Osteocyte (in vitro differentiated cells): ENCODE measurements at regions not wholly inside any gene's neighbourhood (a gene's known extent, or its start where the extent isn't known, plus 50 kb on each side); places are given as distances from the start of the nearest gene placed in this dataset.

Source experiments
- DNase-seq: peaks from one replicate; pipeline ENCODE4 v3.0.0; 2021; ENCODE audit warnings: mixed read lengths; ENCODE audit not compliant: unreplicated experiment; ENCODE audit errors: extremely low spot score
- H3K27ac Mint-ChIP-seq: one replicate; pipeline ENCODE4 v1.8.0; 2021; ENCODE audit warnings: mild to moderate bottlenecking, mixed read lengths; ENCODE audit not compliant: unreplicated experiment
- H3K27me3 Mint-ChIP-seq: one replicate; pipeline ENCODE4 v1.8.0; 2021; ENCODE audit warnings: mixed read lengths; ENCODE audit not compliant: unreplicated experiment
- H3K36me3 Mint-ChIP-seq: one replicate; pipeline ENCODE4 v1.8.0; 2021; ENCODE audit warnings: mixed read lengths; ENCODE audit not compliant: unreplicated experiment
- H3K4me1 Mint-ChIP-seq: one replicate; pipeline ENCODE4 v1.8.0; 2021; ENCODE audit warnings: mixed read lengths; ENCODE audit not compliant: unreplicated experiment
- H3K4me3 Mint-ChIP-seq: one replicate; pipeline ENCODE4 v1.8.0; 2021; ENCODE audit warnings: mild to moderate bottlenecking, moderate library complexity, mixed read lengths; ENCODE audit not compliant: unreplicated experiment
- H3K9me3 Mint-ChIP-seq: one replicate; pipeline ENCODE4 v1.8.0; 2021; ENCODE audit warnings: mixed read lengths; ENCODE audit not compliant: unreplicated experiment
- TF ChIP-seq, protein P1 (sequence below): fragments of 200-600 bp; sonication (generic); IDR thresholded peaks from 2 replicates; pipeline ENCODE4 v1.5.0; 2021; ENCODE audit warnings: antibody characterized with exemption, mild to moderate bottlenecking, moderate library complexity

DNA sequence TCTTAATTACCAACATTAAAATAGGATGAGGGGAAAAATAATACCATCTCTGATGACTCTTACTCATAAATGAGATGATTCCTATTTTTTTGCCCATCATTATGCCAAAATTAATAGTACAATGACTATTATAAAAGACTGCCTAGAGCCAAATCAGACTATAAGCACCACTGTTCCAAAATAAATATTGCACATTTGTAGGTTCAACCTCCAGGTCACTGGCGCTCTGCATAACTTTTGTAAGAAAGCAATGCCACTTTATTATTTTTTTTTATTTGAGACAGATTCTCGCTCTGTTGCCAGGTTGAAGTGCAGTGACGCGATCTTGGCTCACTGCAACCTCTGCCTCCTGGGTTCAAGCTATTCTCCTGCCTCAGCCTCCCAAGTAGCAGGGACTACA lies 142.5 kb upstream of the SP8 start:
- TF ChIP-seq, protein P1, sequence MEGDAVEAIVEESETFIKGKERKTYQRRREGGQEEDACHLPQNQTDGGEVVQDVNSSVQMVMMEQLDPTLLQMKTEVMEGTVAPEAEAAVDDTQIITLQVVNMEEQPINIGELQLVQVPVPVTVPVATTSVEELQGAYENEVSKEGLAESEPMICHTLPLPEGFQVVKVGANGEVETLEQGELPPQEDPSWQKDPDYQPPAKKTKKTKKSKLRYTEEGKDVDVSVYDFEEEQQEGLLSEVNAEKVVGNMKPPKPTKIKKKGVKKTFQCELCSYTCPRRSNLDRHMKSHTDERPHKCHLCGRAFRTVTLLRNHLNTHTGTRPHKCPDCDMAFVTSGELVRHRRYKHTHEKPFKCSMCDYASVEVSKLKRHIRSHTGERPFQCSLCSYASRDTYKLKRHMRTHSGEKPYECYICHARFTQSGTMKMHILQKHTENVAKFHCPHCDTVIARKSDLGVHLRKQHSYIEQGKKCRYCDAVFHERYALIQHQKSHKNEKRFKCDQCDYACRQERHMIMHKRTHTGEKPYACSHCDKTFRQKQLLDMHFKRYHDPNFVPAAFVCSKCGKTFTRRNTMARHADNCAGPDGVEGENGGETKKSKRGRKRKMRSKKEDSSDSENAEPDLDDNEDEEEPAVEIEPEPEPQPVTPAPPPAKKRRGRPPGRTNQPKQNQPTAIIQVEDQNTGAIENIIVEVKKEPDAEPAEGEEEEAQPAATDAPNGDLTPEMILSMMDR: no peak
- no peaks in the 10 kb centered on the region for H3K4me1 Mint-ChIP-seq
- no peak overlapping the region for H3K4me3 Mint-ChIP-seq
- H3K27ac Mint-ChIP-seq: no peak overlapping the region
- DNase-seq: no peak
- H3K36me3 Mint-ChIP-seq: no peaks in the 10 kb centered on the region
- H3K27me3 Mint-ChIP-seq: no peaks in the 10 kb centered on the region
- peaks cover 25% of the 10 kb centered on the region for H3K9me3 Mint-ChIP-seq

DNA sequence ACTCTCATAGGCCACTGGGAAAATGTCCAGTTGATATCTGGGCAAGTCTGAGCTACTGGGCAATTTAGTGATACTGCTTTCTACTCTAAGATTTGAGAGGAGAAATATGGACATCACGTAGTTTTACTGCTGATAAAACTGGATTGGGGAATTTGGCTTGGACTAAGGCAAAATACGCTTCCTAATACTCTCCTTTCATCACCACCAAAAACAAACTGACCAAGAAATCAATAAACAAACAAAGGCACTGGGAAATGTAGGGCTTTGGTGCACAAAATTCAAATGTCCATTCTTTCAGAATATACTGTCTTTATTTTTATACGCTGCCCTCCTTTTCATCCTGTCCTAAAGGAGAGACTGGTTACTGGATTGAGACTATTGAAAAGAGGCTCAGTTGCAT lies 145.1 kb upstream of the SP8 start:
- TF ChIP-seq, protein P1: no peak
- Mint-ChIP-seq H3K27ac (no peak overlapping the region), H3K27me3 (no peaks in the 10 kb centered on the region), H3K36me3 (no peaks in the 10 kb centered on the region), H3K4me1 (no peaks in the 10 kb centered on the region), H3K9me3 (peaks cover 2% of the 10 kb centered on the region), H3K4me3 (no peak overlapping the region)
- no peak for DNase-seq

DNA sequence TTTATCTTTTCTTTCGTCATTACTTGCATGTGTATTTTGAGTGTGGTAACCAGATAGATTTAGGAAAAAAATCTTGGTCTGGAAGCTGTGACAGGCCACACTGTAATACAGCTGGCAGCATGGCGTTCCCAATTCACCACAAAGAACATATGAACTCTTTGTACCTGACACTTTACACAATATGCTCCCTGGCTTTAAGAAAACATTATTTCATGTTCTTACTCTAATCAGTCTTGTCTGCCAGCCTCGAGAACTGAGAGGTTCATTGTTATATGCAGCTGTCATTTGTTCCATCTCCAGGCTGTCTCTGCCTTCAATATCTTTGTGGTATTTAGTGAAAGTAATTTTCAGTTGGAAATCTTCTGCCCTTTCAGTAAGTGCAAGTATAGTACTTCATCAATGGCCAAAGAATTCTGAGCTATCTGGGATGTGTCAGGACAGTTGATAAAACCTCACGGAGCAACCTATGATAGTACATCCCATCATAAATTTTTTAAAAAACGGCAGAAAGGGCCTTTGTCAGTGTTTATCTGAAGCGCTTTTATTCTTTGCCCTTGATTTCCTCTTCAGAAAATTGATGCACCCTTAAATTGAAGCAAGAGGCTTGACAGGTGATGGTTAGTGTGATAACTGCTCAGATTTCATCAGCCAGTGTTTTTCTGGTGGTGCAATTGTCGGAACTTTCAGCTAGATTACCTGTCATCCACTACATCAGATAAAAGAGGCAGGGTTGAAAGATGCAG lies 146.3 kb upstream of the SP8 start:
- no peak overlapping the region for H3K4me3 Mint-ChIP-seq
- H3K27ac Mint-ChIP-seq: no peak overlapping the region
- peaks cover 4% of the 10 kb centered on the region for H3K9me3 Mint-ChIP-seq
- H3K4me1 Mint-ChIP-seq: no peaks in the 10 kb centered on the region
- TF ChIP-seq, protein P1: no peak
- no peaks in the 10 kb centered on the region for H3K36me3 Mint-ChIP-seq
- no peak for DNase-seq
- H3K27me3 Mint-ChIP-seq: no peaks in the 10 kb centered on the region

DNA sequence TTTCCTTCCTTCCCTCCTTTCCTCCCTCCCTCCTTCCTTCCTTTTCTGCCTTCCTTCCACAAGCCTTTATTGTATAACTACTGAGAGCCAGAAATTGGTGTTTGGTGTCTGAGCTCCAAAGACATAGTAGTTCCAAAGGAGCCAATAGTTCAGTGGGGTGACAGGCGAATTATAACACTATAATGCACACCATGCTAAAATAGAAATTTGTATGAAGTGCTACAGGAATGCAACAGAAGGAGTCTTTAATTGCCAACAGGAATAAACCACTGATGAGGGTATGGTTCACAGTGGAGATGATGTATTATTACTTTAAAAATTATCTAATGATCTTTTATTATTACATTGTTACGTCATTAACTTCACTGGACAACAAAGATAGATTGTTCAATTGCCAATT lies 158.8 kb upstream of the SP8 start:
- peaks cover 53% of the 10 kb centered on the region for H3K9me3 Mint-ChIP-seq
- peaks cover 1% of the 10 kb centered on the region for H3K36me3 Mint-ChIP-seq

DNA sequence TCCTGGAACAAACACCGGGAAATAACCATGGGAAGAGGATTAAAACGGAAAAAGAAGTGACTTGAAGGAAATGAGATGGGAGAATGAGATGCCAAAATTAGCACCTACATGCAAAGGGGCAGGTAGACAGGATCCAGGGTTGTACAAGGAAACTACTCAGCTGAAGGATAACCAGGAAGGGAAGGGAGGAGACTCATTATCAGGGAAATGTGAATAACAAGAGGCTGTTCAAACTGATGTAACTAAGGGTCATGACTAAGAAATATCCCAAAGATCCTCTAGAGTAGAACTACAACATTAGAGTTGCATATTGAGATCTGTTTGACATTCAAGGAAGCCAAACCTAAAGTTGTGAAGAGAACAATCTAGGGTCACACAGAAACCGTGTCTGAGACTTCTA lies 166.2 kb upstream of the SP8 start:
- no peaks in the 10 kb centered on the region for H3K27me3 Mint-ChIP-seq
- H3K27ac Mint-ChIP-seq: no peak overlapping the region

More for the DNA sequence above, 158.8 kb upstream of the SP8 start:
- no peaks in the 10 kb centered on the region for H3K4me1 Mint-ChIP-seq
- no peak overlapping the region for H3K27ac Mint-ChIP-seq
- TF ChIP-seq, protein P1: no peak
- H3K27me3 Mint-ChIP-seq: no peaks in the 10 kb centered on the region
- H3K4me3 Mint-ChIP-seq: no peak overlapping the region
- no peak for DNase-seq

More for the DNA sequence above, 166.2 kb upstream of the SP8 start:
- peaks cover 19% of the 10 kb centered on the region for H3K9me3 Mint-ChIP-seq
- TF ChIP-seq, protein P1: no peak
- no peak overlapping the region for H3K4me3 Mint-ChIP-seq
- H3K36me3 Mint-ChIP-seq: no peaks in the 10 kb centered on the region
- no peak for DNase-seq
- no peaks in the 10 kb centered on the region for H3K4me1 Mint-ChIP-seq
